ENCODE measurements at regions not wholly inside any gene's neighbourhood (a gene's known extent, or its start where the extent isn't known, plus 50 kb on each side); places are given as distances from the start of the nearest gene placed in this dataset.

GRCh38 chr14:28361486-28361885 lies 405.1 kb upstream of the FOXG1 start:
- H2AFZ ChIP-seq (ENCODE audit: low read depth, low read length, severe bottlenecking): no peak overlapping the region
- H3K9me3 ChIP-seq (ENCODE audit: insufficient read depth, low read length): no peaks in the 10 kb centered on the region
- no peak overlapping the region for H3K27ac ChIP-seq (ENCODE audit: low read depth, low read length)
- H3K27me3 ChIP-seq (ENCODE audit: low read length): no peaks in the 10 kb centered on the region
- H3F3A ChIP-seq (ENCODE audit: insufficient read depth): no peaks in the 10 kb centered on the region
- H3K4me2 ChIP-seq (ENCODE audit: low read depth, low read length, poor library complexity, severe bottlenecking): no peak overlapping the region
- TF ChIP-seq CTCF (IDR thresholded peaks at IDR 0.05; ENCODE audit: insufficient read depth, low read length, poor library complexity, severe bottlenecking): no peak
- no peak for TF ChIP-seq EZH2phosphoT487 (conservative IDR thresholded peaks at IDR 0.05; ENCODE audit: low read length)
- no peaks in the 10 kb centered on the region for H4K20me1 ChIP-seq (ENCODE audit: low read depth, low read length)
- H3K9me2 ChIP-seq (replicated peaks; ENCODE audit: insufficient read depth, low read length): no peaks in the 10 kb centered on the region
- H3K79me2 ChIP-seq (ENCODE audit: insufficient read depth, low read length): no peaks in the 10 kb centered on the region
- H3K4me3 ChIP-seq (ENCODE audit: insufficient read depth, low read length, poor library complexity, severe bottlenecking): no peak overlapping the region
- H3K36me3 ChIP-seq (ENCODE audit: low read length): no peaks in the 10 kb centered on the region
- H3K9ac ChIP-seq (ENCODE audit: low read length): no peak overlapping the region

DNA sequence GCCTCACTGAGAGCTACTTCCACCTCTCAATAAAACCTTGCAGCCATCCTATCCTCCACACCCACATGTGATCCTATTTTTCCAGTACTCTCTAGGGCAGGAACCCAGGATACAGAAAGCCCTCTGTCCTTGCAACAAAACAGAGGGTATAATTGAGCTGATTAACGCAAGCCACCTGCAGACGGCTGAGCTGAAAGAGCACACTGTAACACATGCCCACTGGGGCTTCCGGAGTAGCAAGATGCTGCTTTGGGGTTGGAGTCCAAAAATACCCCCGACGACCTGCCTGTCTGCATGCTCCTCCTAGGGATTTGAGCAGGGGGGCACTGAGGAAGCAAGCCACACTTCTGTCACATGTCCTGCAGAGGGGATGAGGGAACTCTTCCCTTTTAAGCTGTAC lies 401.1 kb upstream of the FOXG1 start:
- Histone ChIP-seq H3K27ac (ENCODE audit: low read depth, low read length) (no peak overlapping the region), H4K20me1 (ENCODE audit: low read depth, low read length) (no peaks in the 10 kb centered on the region), H3K79me2 (ENCODE audit: insufficient read depth, low read length) (no peaks in the 10 kb centered on the region), H3K27me3 (ENCODE audit: low read length) (no peaks in the 10 kb centered on the region), H3K4me3 (ENCODE audit: insufficient read depth, low read length, poor library complexity, severe bottlenecking) (no peak overlapping the region), H3K4me2 (ENCODE audit: low read depth, low read length, poor library complexity, severe bottlenecking) (no peak overlapping the region), H3F3A (ENCODE audit: insufficient read depth) (no peaks in the 10 kb centered on the region), H3K9me3 (ENCODE audit: insufficient read depth, low read length) (no peaks in the 10 kb centered on the region), H2AFZ (ENCODE audit: low read depth, low read length, severe bottlenecking) (no peak overlapping the region), H3K9me2 (replicated peaks; ENCODE audit: insufficient read depth, low read length) (no peaks in the 10 kb centered on the region), H3K9ac (ENCODE audit: low read length) (no peak overlapping the region), H3K36me3 (ENCODE audit: low read length) (no peaks in the 10 kb centered on the region)
- TF ChIP-seq CTCF (IDR thresholded peaks at IDR 0.05; ENCODE audit: insufficient read depth, low read length, poor library complexity, severe bottlenecking) (no peak), EZH2phosphoT487 (conservative IDR thresholded peaks at IDR 0.05; ENCODE audit: low read length) (no peak)

DNA sequence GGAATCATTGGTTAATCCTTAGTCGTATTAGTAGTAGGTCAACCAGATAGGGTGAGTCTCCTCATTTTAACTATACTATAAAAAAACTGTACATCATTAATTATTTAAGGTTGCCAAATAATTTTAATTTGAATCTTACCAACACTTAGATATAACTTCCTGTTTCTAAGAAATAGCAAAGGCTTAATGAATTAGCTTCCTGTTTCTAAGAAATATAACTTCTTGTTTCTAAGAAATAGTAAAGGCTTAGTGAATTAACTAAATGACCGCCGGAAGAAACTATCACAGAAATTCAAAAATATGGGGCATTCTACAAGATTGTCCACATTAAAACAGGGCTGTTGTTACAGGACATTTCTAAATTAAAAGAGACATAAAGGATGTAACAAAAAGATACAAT lies 392.9 kb upstream of the FOXG1 start:
- H3K27ac ChIP-seq (ENCODE audit: low read depth, low read length): no peak overlapping the region
- no peaks in the 10 kb centered on the region for H3K9me2 ChIP-seq (replicated peaks; ENCODE audit: insufficient read depth, low read length)
- H3K79me2 ChIP-seq (ENCODE audit: insufficient read depth, low read length): no peaks in the 10 kb centered on the region
- H3K36me3 ChIP-seq (ENCODE audit: low read length): no peaks in the 10 kb centered on the region
- H4K20me1 ChIP-seq (ENCODE audit: low read depth, low read length): no peaks in the 10 kb centered on the region
- H3F3A ChIP-seq (ENCODE audit: insufficient read depth): no peaks in the 10 kb centered on the region
- H3K27me3 ChIP-seq (ENCODE audit: low read length): no peaks in the 10 kb centered on the region
- H3K4me3 ChIP-seq (ENCODE audit: insufficient read depth, low read length, poor library complexity, severe bottlenecking): no peak overlapping the region
- H3K9ac ChIP-seq (ENCODE audit: low read length): no peak overlapping the region
- H3K9me3 ChIP-seq (ENCODE audit: insufficient read depth, low read length): no peaks in the 10 kb centered on the region
- no peak for TF ChIP-seq EZH2phosphoT487 (conservative IDR thresholded peaks at IDR 0.05; ENCODE audit: low read length)
- TF ChIP-seq CTCF (IDR thresholded peaks at IDR 0.05; ENCODE audit: insufficient read depth, low read length, poor library complexity, severe bottlenecking): no peak
- no peak overlapping the region for H2AFZ ChIP-seq (ENCODE audit: low read depth, low read length, severe bottlenecking)
- H3K4me2 ChIP-seq (ENCODE audit: low read depth, low read length, poor library complexity, severe bottlenecking): no peak overlapping the region

- Histone ChIP-seq H3K9ac (ENCODE audit: low read length) (no peak overlapping the region), H4K20me1 (ENCODE audit: low read depth, low read length) (no peaks in the 10 kb centered on the region), H3K27ac (ENCODE audit: low read depth, low read length) (no peak overlapping the region), H3K9me2 (replicated peaks; ENCODE audit: insufficient read depth, low read length) (no peaks in the 10 kb centered on the region), H3K36me3 (ENCODE audit: low read length) (no peaks in the 10 kb centered on the region), H2AFZ (ENCODE audit: low read depth, low read length, severe bottlenecking) (no peak overlapping the region), H3K79me2 (ENCODE audit: insufficient read depth, low read length) (no peaks in the 10 kb centered on the region), H3F3A (ENCODE audit: insufficient read depth) (no peaks in the 10 kb centered on the region), H3K27me3 (ENCODE audit: low read length) (no peaks in the 10 kb centered on the region), H3K9me3 (ENCODE audit: insufficient read depth, low read length) (no peaks in the 10 kb centered on the region), H3K4me3 (ENCODE audit: insufficient read depth, low read length, poor library complexity, severe bottlenecking) (no peak overlapping the region), H3K4me2 (ENCODE audit: low read depth, low read length, poor library complexity, severe bottlenecking) (no peak overlapping the region)
- TF ChIP-seq EZH2phosphoT487 (conservative IDR thresholded peaks at IDR 0.05; ENCODE audit: low read length) (no peak), CTCF (IDR thresholded peaks at IDR 0.05; ENCODE audit: insufficient read depth, low read length, poor library complexity, severe bottlenecking) (no peak)
Observed at GRCh38 chr14:28375295-28375694, 391.3 kb upstream of the FOXG1 start.

Measured in SU-DHL-6 (cell line).